GM23248 (cell line): ENCODE measurements at regions not wholly inside any gene's neighbourhood (a gene's known extent, or its start where the extent isn't known, plus 50 kb on each side); places are given as distances from the start of the nearest gene placed in this dataset.

Source experiments
- DNase-seq: peaks from one replicate; pipeline ENCODE4 v3.0.0-alpha.2; 2015
- H2AFZ ChIP-seq: fragments of 200-600 bp; sonication (generic); 2 replicates; pipeline ENCODE4 v1.6.1; 2016; ENCODE audit warnings: antibody characterized with exemption
- H3F3A ChIP-seq: fragments of 200-600 bp; sonication (generic); 2 replicates; pipeline ENCODE4 v1.6.1; 2016; ENCODE audit warnings: mild to moderate bottlenecking, antibody characterized with exemption, mixed run types; ENCODE audit not compliant: insufficient read depth
- H3K27ac ChIP-seq: fragments of 200-600 bp; sonication (generic); 2 replicates; pipeline ENCODE4 v1.5.1; 2016; ENCODE audit warnings: mild to moderate bottlenecking
- H3K27me3 ChIP-seq: fragments of 200-600 bp; sonication (generic); replicated peaks from 2 replicates; pipeline ENCODE4 v1.6.1; 2016; ENCODE audit warnings: mild to moderate bottlenecking; ENCODE audit not compliant: insufficient read depth
- H3K36me3 ChIP-seq: fragments of 200-600 bp; sonication (generic); 2 replicates; pipeline ENCODE4 v1.6.1; 2016; ENCODE audit warnings: low read depth, mild to moderate bottlenecking
- H3K4me1 ChIP-seq: fragments of 200-600 bp; sonication (generic); 2 replicates; pipeline ENCODE4 v1.6.1; 2016; ENCODE audit warnings: mild to moderate bottlenecking; ENCODE audit not compliant: insufficient read depth
- H3K4me2 ChIP-seq: fragments of 200-600 bp; sonication (generic); one replicate; pipeline ENCODE4 v1.6.1; 2016; ENCODE audit warnings: mild to moderate bottlenecking; ENCODE audit not compliant: unreplicated experiment
- H3K4me3 ChIP-seq: fragments of 200-600 bp; sonication (generic); 2 replicates; pipeline ENCODE4 v1.5.1; 2016; ENCODE audit warnings: mild to moderate bottlenecking
- H3K79me2 ChIP-seq: fragments of 200-600 bp; sonication (generic); 2 replicates; pipeline ENCODE4 v1.6.1; 2016; ENCODE audit warnings: mild to moderate bottlenecking; ENCODE audit not compliant: insufficient read depth
- H3K9ac ChIP-seq: fragments of 200-600 bp; sonication (generic); 2 replicates; pipeline ENCODE4 v1.6.1; 2016; ENCODE audit warnings: mild to moderate bottlenecking
- H3K9me2 ChIP-seq: fragments of 200-600 bp; sonication (generic); 2 replicates; pipeline ENCODE4 v1.6.1; 2016; ENCODE audit warnings: mixed run types, mild to moderate bottlenecking, moderate library complexity; ENCODE audit not compliant: insufficient read depth
- H3K9me3 ChIP-seq: fragments of 200-600 bp; sonication (generic); one replicate; pipeline ENCODE4 v1.6.1; 2017; ENCODE audit warnings: low read depth
- H4K20me1 ChIP-seq: fragments of 200-600 bp; sonication (generic); 2 replicates; pipeline ENCODE4 v1.6.0; 2016; ENCODE audit not compliant: insufficient read depth
- EZH2 ChIP-seq: fragments of 200-600 bp; sonication (generic); IDR thresholded peaks from 2 replicates; pipeline ENCODE4 v1.6.1; 2018; ENCODE audit warnings: antibody characterized with exemption, mild to moderate bottlenecking; ENCODE audit not compliant: insufficient read depth, poor library complexity, severe bottlenecking
- EZH2phosphoT487 ChIP-seq: fragments of 200-600 bp; sonication (generic); IDR thresholded peaks from 2 replicates; pipeline ENCODE4 v1.6.1; 2018; ENCODE audit warnings: antibody characterized with exemption, moderate library complexity, mild to moderate bottlenecking, low read depth; ENCODE audit not compliant: insufficient read depth
- WGBS, 2 experiments: methylation state at CpG; one replicate each; pipeline ENCODE4 v1.1.6; 2015 to 2017; ENCODE audit warnings: low lambda C conversion rate in 2 of 2, low coverage in 1 of 2; ENCODE audit errors: missing lambda C conversion rate in 2 of 2; 5-methylcytosine and 5-hydroxymethylcytosine counted together
- in situ Hi-C: fragments of 300-500 bp; cut with MboI; formaldehyde crosslinking; loops from 2 replicates; pipeline ENCODE4 v1.15.0; 2020

GRCh38 chr6:40956936-40957335 lies 82.1 kb downstream of the UNC5CL start:
- no peaks in the 10 kb centered on the region for H3K36me3 ChIP-seq
- H3K4me2 ChIP-seq = peak overlapping the region; percentile 44
- H3F3A ChIP-seq = peaks cover 34% of the 10 kb centered on the region
- no peak overlapping the region for H3K9ac ChIP-seq
- no peaks in the 10 kb centered on the region for H3K9me2 ChIP-seq
- H3K4me3 ChIP-seq = no peak overlapping the region
- H3K4me1 ChIP-seq = peaks cover 41% of the 10 kb centered on the region
- H3K79me2 ChIP-seq = no peaks in the 10 kb centered on the region
- peak overlapping the region; percentile 74 for H3K27ac ChIP-seq
- H2AFZ ChIP-seq = no peak overlapping the region
- WGBS, 2 experiments = 72 to 82% methylated on average over 2 of the region's 2 CpGs
- TF ChIP-seq EZH2 (no peak), EZH2phosphoT487 (no peak)
- H3K9me3 ChIP-seq = no peaks in the 10 kb centered on the region
- peak; percentile 62 for DNase-seq
- no peaks in the 10 kb centered on the region for H4K20me1 ChIP-seq
- H3K27me3 ChIP-seq = no peaks in the 10 kb centered on the region
- in situ Hi-C loops = no loop called here

DNA sequence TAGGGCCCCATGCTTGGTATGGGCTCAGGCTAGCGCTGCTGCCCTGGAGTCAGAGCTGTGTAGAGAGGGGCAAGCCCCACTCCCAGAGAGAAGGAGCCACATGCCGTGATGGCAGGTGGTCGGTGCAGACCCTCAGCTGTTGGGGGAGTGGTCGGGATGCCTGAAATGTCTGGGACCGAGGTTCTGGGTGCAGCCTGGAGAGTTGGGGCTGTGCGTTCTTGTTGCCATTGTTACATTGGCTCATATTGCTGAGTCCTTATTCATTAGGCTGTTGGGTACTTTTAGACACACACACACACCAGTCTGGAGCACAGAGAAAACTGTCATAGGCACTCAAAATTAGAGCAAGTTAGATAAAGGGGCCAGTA lies 83.9 kb downstream of the UNC5CL start:
- 96 to 97% methylated on average over 6 of the region's 6 CpGs for WGBS, 2 experiments
- in situ Hi-C loops = no loop called here
- H3K27ac ChIP-seq = no peak overlapping the region

GRCh38 chr6:40954446-40955177 lies 84.4 kb downstream of the UNC5CL start:
- H3F3A ChIP-seq = peaks cover 49% of the 10 kb centered on the region
- no peaks in the 10 kb centered on the region for H3K79me2 ChIP-seq
- H3K27ac ChIP-seq = no peak overlapping the region
- in situ Hi-C loops = no loop called here
- no peaks in the 10 kb centered on the region for H3K36me3 ChIP-seq
- no peaks in the 10 kb centered on the region for H3K9me3 ChIP-seq
- peaks cover 62% of the 10 kb centered on the region for H3K4me1 ChIP-seq
- TF ChIP-seq EZH2phosphoT487 (no peak), EZH2 (no peak)
- no peaks in the 10 kb centered on the region for H4K20me1 ChIP-seq
- H3K4me3 ChIP-seq = no peak overlapping the region
- H3K9ac ChIP-seq = no peak overlapping the region
- DNase-seq = no peak
- no peak overlapping the region for H3K4me2 ChIP-seq
- H2AFZ ChIP-seq = no peak overlapping the region
- 95 to 98% methylated on average over 6 of the region's 6 CpGs for WGBS, 2 experiments
- no peaks in the 10 kb centered on the region for H3K9me2 ChIP-seq
- H3K27me3 ChIP-seq = no peaks in the 10 kb centered on the region

More for the DNA sequence above, 83.9 kb downstream of the UNC5CL start:
- TF ChIP-seq EZH2 (no peak), EZH2phosphoT487 (no peak)
- no peak overlapping the region for H2AFZ ChIP-seq
- no peak overlapping the region for H3K4me3 ChIP-seq
- no peaks in the 10 kb centered on the region for H3K9me3 ChIP-seq
- H3K4me2 ChIP-seq = no peak overlapping the region
- no peak for DNase-seq
- H3K36me3 ChIP-seq = no peaks in the 10 kb centered on the region
- no peaks in the 10 kb centered on the region for H3K9me2 ChIP-seq
- H4K20me1 ChIP-seq = no peaks in the 10 kb centered on the region
- H3K4me1 ChIP-seq = peaks cover 56% of the 10 kb centered on the region
- no peaks in the 10 kb centered on the region for H3K79me2 ChIP-seq
- peaks cover 49% of the 10 kb centered on the region for H3F3A ChIP-seq
- H3K27me3 ChIP-seq = no peaks in the 10 kb centered on the region
- H3K9ac ChIP-seq = no peak overlapping the region

GRCh38 chr6:40953486-40953885 lies 85.5 kb downstream of the UNC5CL start:
- Histone ChIP-seq H3K27ac (no peak overlapping the region), H3K4me1 (peaks cover 59% of the 10 kb centered on the region), H3K4me2 (no peak overlapping the region), H3K9me3 (no peaks in the 10 kb centered on the region), H3K4me3 (no peak overlapping the region), H3K9me2 (no peaks in the 10 kb centered on the region), H3F3A (peaks cover 51% of the 10 kb centered on the region), H3K27me3 (no peaks in the 10 kb centered on the region), H3K79me2 (no peaks in the 10 kb centered on the region), H3K9ac (no peak overlapping the region), H3K36me3 (no peaks in the 10 kb centered on the region), H4K20me1 (no peaks in the 10 kb centered on the region), H2AFZ (no peak overlapping the region)
- 31 to 33% methylated on average over 4 of the region's 4 CpGs for WGBS, 2 experiments
- in situ Hi-C loops = no loop called here
- no peak for TF ChIP-seq EZH2phosphoT487
- TF ChIP-seq EZH2 = no peak
- peak; percentile 54 for DNase-seq
